ENCODE measurements at regions not wholly inside any gene's neighbourhood (a gene's known extent, or its start where the extent isn't known, plus 50 kb on each side); places are given as distances from the start of the nearest gene placed in this dataset.

DNA sequence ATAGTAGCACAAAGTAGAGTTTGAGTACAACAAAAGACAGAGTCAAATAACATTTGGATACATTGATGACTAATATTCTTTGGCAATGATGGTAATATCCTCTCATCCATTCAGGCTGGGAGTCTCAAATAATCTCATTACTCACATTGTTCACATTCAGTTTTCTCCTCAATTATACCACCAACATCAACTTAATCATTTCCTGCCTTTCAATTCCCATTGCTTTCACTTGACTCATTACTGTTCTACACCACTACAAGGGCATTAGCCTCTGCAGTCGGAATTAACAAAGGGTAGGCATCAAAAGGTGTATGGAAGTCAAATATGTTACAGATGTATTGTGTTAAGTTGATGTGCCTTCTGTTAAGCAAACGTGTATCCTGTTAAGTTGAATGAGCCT, 518.4 kb upstream of the SLITRK1 start:
- H3K27ac ChIP-seq: no peak overlapping the region
- no peaks in the 10 kb centered on the region for H3K27me3 ChIP-seq
- H3K4me3 ChIP-seq (replicated peaks in 1 of 3): no peak overlapping the region
- WGBS, 2 donors: 73% methylated on average over 2 of the region's 2 CpGs
- no peaks in the 10 kb centered on the region for H3K4me1 ChIP-seq
- no peak for DNase-seq
- H3K9me3 ChIP-seq: no peaks in the 10 kb centered on the region
- H3K36me3 ChIP-seq: no peaks in the 10 kb centered on the region
- TF ChIP-seq POLR2A (IDR thresholded peaks at IDR 0.05): no peak
- TF ChIP-seq, protein P1, sequence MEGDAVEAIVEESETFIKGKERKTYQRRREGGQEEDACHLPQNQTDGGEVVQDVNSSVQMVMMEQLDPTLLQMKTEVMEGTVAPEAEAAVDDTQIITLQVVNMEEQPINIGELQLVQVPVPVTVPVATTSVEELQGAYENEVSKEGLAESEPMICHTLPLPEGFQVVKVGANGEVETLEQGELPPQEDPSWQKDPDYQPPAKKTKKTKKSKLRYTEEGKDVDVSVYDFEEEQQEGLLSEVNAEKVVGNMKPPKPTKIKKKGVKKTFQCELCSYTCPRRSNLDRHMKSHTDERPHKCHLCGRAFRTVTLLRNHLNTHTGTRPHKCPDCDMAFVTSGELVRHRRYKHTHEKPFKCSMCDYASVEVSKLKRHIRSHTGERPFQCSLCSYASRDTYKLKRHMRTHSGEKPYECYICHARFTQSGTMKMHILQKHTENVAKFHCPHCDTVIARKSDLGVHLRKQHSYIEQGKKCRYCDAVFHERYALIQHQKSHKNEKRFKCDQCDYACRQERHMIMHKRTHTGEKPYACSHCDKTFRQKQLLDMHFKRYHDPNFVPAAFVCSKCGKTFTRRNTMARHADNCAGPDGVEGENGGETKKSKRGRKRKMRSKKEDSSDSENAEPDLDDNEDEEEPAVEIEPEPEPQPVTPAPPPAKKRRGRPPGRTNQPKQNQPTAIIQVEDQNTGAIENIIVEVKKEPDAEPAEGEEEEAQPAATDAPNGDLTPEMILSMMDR (IDR thresholded peaks at IDR 0.05): no peak
- intact Hi-C loops (cut with DNase I): no loop called here

- H3K9me3 ChIP-seq: no peaks in the 10 kb centered on the region
- H3K27me3 ChIP-seq: no peaks in the 10 kb centered on the region
- H3K27ac ChIP-seq: no peak overlapping the region
- H3K4me3 ChIP-seq (replicated peaks in 1 of 3): no peak overlapping the region
- no peak for TF ChIP-seq POLR2A (IDR thresholded peaks at IDR 0.05)
- TF ChIP-seq, protein P1 (IDR thresholded peaks at IDR 0.05): no peak
- intact Hi-C loops (cut with DNase I): no loop called here
- DNase-seq: no peak
- no peaks in the 10 kb centered on the region for H3K36me3 ChIP-seq
- WGBS, 2 donors: 89 to 90% methylated on average over 7 of the region's 7 CpGs
- H3K4me1 ChIP-seq: no peaks in the 10 kb centered on the region
Measured at GRCh38 chr13:84399320-84400085, 517.2 kb upstream of the SLITRK1 start.

GRCh38 chr13:84393981-84394625, 511.8 kb upstream of the SLITRK1 start:
- Histone ChIP-seq H3K27me3 (no peaks in the 10 kb centered on the region), H3K9me3 (no peaks in the 10 kb centered on the region), H3K36me3 (no peaks in the 10 kb centered on the region), H3K27ac (no peak overlapping the region), H3K4me3 (replicated peaks in 1 of 3) (no peak overlapping the region), H3K4me1 (no peaks in the 10 kb centered on the region)
- 83 to 93% methylated on average over 4 of the region's 4 CpGs for WGBS, 2 donors
- DNase-seq: no peak
- intact Hi-C loops (cut with DNase I): no loop called here
- TF ChIP-seq, protein P1 (IDR thresholded peaks at IDR 0.05): no peak
- no peak for TF ChIP-seq POLR2A (IDR thresholded peaks at IDR 0.05)

GRCh38 chr13:84380866-84381265, 498.6 kb upstream of the SLITRK1 start:
- TF ChIP-seq POLR2A (IDR thresholded peaks at IDR 0.05): no peak
- TF ChIP-seq, protein P1 (IDR thresholded peaks at IDR 0.05): no peak
- H3K4me1 ChIP-seq: no peaks in the 10 kb centered on the region
- H3K36me3 ChIP-seq: no peaks in the 10 kb centered on the region
- WGBS, 2 donors: 62 to 79% methylated on average over 3 of the region's 3 CpGs
- DNase-seq: no peak
- H3K9me3 ChIP-seq: no peaks in the 10 kb centered on the region
- no peak overlapping the region for H3K4me3 ChIP-seq (replicated peaks in 1 of 3)
- intact Hi-C loops (cut with DNase I): no loop called here
- no peak overlapping the region for H3K27ac ChIP-seq
- H3K27me3 ChIP-seq: no peaks in the 10 kb centered on the region

GRCh38 chr13:84377106-84377505, 494.8 kb upstream of the SLITRK1 start:
- Histone ChIP-seq H3K36me3 (no peaks in the 10 kb centered on the region), H3K27me3 (no peaks in the 10 kb centered on the region), H3K9me3 (no peaks in the 10 kb centered on the region), H3K4me3 (replicated peaks in 1 of 3) (no peak overlapping the region), H3K27ac (no peak overlapping the region), H3K4me1 (no peaks in the 10 kb centered on the region)
- intact Hi-C loops (cut with DNase I): no loop called here
- TF ChIP-seq POLR2A (IDR thresholded peaks at IDR 0.05): no peak
- TF ChIP-seq, protein P1 (IDR thresholded peaks at IDR 0.05): no peak
- no peak for DNase-seq
